ENCODE measurements at regions not wholly inside any gene's neighbourhood (a gene's known extent, or its start where the extent isn't known, plus 50 kb on each side); places are given as distances from the start of the nearest gene placed in this dataset.
"Not testable (repeated sequence)": the region's sequence is repeated elsewhere in the genome, so short reads cannot be mapped to it uniquely, and the experiment has no call there.

DNA sequence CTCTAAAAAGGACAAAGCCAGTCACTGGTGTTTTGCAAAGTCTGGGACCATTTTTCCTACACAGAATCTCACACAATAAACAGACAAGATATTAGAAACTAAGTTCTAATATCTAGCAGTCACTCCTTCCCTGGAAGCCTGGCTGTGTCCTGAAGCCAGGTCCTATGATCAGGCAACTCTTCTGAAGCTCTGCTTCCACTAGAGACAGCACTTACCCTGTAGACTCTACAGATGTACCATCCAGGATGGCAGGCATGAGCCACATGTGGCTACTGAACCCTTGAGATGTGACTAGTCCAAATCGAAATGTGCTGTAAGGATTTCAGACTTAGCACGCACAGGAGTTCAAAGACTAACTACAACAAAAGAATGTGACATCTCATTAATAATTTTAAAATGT is 110.3 kb upstream of the NBPF9 start:
- TF ChIP-seq, protein P1, sequence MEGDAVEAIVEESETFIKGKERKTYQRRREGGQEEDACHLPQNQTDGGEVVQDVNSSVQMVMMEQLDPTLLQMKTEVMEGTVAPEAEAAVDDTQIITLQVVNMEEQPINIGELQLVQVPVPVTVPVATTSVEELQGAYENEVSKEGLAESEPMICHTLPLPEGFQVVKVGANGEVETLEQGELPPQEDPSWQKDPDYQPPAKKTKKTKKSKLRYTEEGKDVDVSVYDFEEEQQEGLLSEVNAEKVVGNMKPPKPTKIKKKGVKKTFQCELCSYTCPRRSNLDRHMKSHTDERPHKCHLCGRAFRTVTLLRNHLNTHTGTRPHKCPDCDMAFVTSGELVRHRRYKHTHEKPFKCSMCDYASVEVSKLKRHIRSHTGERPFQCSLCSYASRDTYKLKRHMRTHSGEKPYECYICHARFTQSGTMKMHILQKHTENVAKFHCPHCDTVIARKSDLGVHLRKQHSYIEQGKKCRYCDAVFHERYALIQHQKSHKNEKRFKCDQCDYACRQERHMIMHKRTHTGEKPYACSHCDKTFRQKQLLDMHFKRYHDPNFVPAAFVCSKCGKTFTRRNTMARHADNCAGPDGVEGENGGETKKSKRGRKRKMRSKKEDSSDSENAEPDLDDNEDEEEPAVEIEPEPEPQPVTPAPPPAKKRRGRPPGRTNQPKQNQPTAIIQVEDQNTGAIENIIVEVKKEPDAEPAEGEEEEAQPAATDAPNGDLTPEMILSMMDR (IDR thresholded peaks at IDR 0.05), result not testable (repeated sequence)
- TF ChIP-seq POLR2A (IDR thresholded peaks at IDR 0.05), result not testable (repeated sequence)
